Natural killer cell (primary cell): ENCODE measurements at regions not wholly inside any gene's neighbourhood (a gene's known extent, or its start where the extent isn't known, plus 50 kb on each side); places are given as distances from the start of the nearest gene placed in this dataset.

Experiments
- ATAC-seq, 3 donors: fragments of 150-1000 bp in 2 of 3; fragments of 200-7000 bp in 1 of 3; cut with Tn5 transposase; 1 replicate in 1 of 3; 2 replicates in 2 of 3; pipeline ENCODE4 v1.10.0; 2021; ENCODE audit warnings: mild to moderate bottlenecking in 2 of 3, moderate library complexity in 2 of 3
- DNase-seq, 2 donors: peaks; one replicate each; pipeline versions ENCODE4 v3.0.0 to v3.0.0-alpha.2; 2013 to 2021; ENCODE audit warnings: mixed read lengths in 1 of 2
- H3K27ac ChIP-seq: one replicate; pipeline ENCODE4 v1.5.1; 2013; ENCODE audit warnings: mild to moderate bottlenecking, low read length
- H3K27me3 ChIP-seq: one replicate; pipeline ENCODE4 v1.6.1; 2013; ENCODE audit warnings: low read length; ENCODE audit not compliant: control insufficient read depth, insufficient read depth
- H3K36me3 ChIP-seq: one replicate; pipeline ENCODE4 v1.6.1; 2013; ENCODE audit warnings: low read length; ENCODE audit not compliant: control insufficient read depth, insufficient read depth
- H3K4me1 ChIP-seq: one replicate; pipeline ENCODE4 v1.6.1; 2013; ENCODE audit warnings: low read length; ENCODE audit not compliant: control insufficient read depth, insufficient read depth
- H3K4me3 ChIP-seq: one replicate; pipeline ENCODE4 v1.5.1; 2013; ENCODE audit warnings: low read length
- H3K9me3 ChIP-seq: one replicate; pipeline ENCODE4 v1.6.1; 2013; ENCODE audit warnings: low read length; ENCODE audit not compliant: control insufficient read depth, insufficient read depth
- H3K27ac Mint-ChIP-seq, 2 donors: one replicate each; pipeline ENCODE4 v1.8.0; 2022; ENCODE audit warnings: mild to moderate bottlenecking in 2 of 2, mixed read lengths in 2 of 2, moderate library complexity in 1 of 2
- H3K27me3 Mint-ChIP-seq, 2 donors: one replicate each; pipeline ENCODE4 v1.8.0; 2022; ENCODE audit warnings: low read depth in 2 of 2, mixed read lengths in 2 of 2
- H3K36me3 Mint-ChIP-seq: one replicate; pipeline ENCODE4 v1.8.0; 2022; ENCODE audit warnings: mixed read lengths
- H3K4me1 Mint-ChIP-seq, 2 donors: one replicate each; pipeline ENCODE4 v1.8.0; 2022; ENCODE audit warnings: mixed read lengths in 2 of 2
- H3K4me3 Mint-ChIP-seq: one replicate; pipeline ENCODE4 v1.8.0; 2022; ENCODE audit warnings: mild to moderate bottlenecking, moderate library complexity, mixed read lengths
- H3K9me3 Mint-ChIP-seq, 2 donors: one replicate each; pipeline ENCODE4 v1.8.0; 2022; ENCODE audit warnings: mixed read lengths in 2 of 2
- CTCF ChIP-seq: fragments of 200-600 bp; IDR thresholded peaks from one replicate; pipeline ENCODE4 v1.8.0; 2022; ENCODE audit warnings: antibody characterized with exemption
- WGBS: methylation state at CpG from one replicate; pipeline ENCODE4 v1.1.7; 2013; ENCODE audit warnings: missing lambda C conversion rate; ENCODE audit not compliant: insufficient coverage; 5-methylcytosine and 5-hydroxymethylcytosine counted together
- intact Hi-C: fragments of 100-400 bp; cut with micrococcal nuclease; formaldehyde crosslinking; loops from one replicate; pipeline ENCODE4 v1.14.2; 2022

GRCh38 chr18:30352551-30353168, 689.9 kb downstream of the DSC3 start:
- TF ChIP-seq CTCF = no peak
- H3K36me3 ChIP-seq = no peaks in the 10 kb centered on the region
- H3K27me3 ChIP-seq = no peaks in the 10 kb centered on the region
- H3K4me3 ChIP-seq = no peak overlapping the region
- no peaks in the 10 kb centered on the region for H3K27me3 Mint-ChIP-seq
- no peaks in the 10 kb centered on the region for H3K4me1 Mint-ChIP-seq
- no peak overlapping the region for H3K27ac ChIP-seq
- H3K4me1 ChIP-seq = no peaks in the 10 kb centered on the region
- no peaks in the 10 kb centered on the region for H3K36me3 Mint-ChIP-seq
- peaks cover 11% of the 10 kb centered on the region for H3K9me3 ChIP-seq
- 90% methylated on average over 20 of the region's 20 CpGs for WGBS
- ATAC-seq = no peak
- no peak overlapping the region for H3K4me3 Mint-ChIP-seq
- no peak overlapping the region for H3K27ac Mint-ChIP-seq
- intact Hi-C loops = no loop called here
- no peak for DNase-seq
- H3K9me3 Mint-ChIP-seq = peaks cover 8 to 13% of the 10 kb centered on the region in 2 donors

GRCh38 chr18:30350263-30350662, 692.3 kb downstream of the DSC3 start:
- Histone ChIP-seq H3K36me3 (no peaks in the 10 kb centered on the region), H3K4me1 (no peaks in the 10 kb centered on the region), H3K27ac (no peak overlapping the region), H3K4me3 (no peak overlapping the region), H3K27me3 (no peaks in the 10 kb centered on the region), H3K9me3 (peaks cover 11% of the 10 kb centered on the region)
- Mint-ChIP-seq H3K4me1 (no peaks in the 10 kb centered on the region), H3K27ac (no peak overlapping the region), H3K36me3 (no peaks in the 10 kb centered on the region), H3K9me3 (peaks cover 9 to 13% of the 10 kb centered on the region in 2 donors), H3K27me3 (no peaks in the 10 kb centered on the region), H3K4me3 (no peak overlapping the region)
- ATAC-seq = no peak
- DNase-seq = no peak
- intact Hi-C loops = no loop called here
- WGBS = no CpG with 5 or more reads among the region's 1 CpG
- no peak for TF ChIP-seq CTCF

- Histone ChIP-seq H3K4me1 (no peaks in the 10 kb centered on the region), H3K9me3 (no peaks in the 10 kb centered on the region), H3K4me3 (no peak overlapping the region), H3K36me3 (no peaks in the 10 kb centered on the region), H3K27ac (no peak overlapping the region), H3K27me3 (no peaks in the 10 kb centered on the region)
- TF ChIP-seq CTCF = no peak
- intact Hi-C loops = no loop called here
- no peak for ATAC-seq
- no peak overlapping the region for H3K27ac Mint-ChIP-seq
- DNase-seq = no peak
- WGBS = 44% methylated on average over 2 of the region's 2 CpGs
- H3K9me3 Mint-ChIP-seq = peaks cover 3 to 8% of the 10 kb centered on the region in 2 donors
- H3K4me3 Mint-ChIP-seq = no peak overlapping the region
- no peaks in the 10 kb centered on the region for H3K4me1 Mint-ChIP-seq
- no peaks in the 10 kb centered on the region for H3K27me3 Mint-ChIP-seq
- H3K36me3 Mint-ChIP-seq = no peaks in the 10 kb centered on the region
Observed at GRCh38 chr18:30343090-30343489, 699.5 kb downstream of the DSC3 start.

- intact Hi-C loops = no loop called here
- no peaks in the 10 kb centered on the region for H3K36me3 ChIP-seq
- Mint-ChIP-seq H3K27ac (no peak overlapping the region), H3K4me3 (no peak overlapping the region), H3K27me3 (no peaks in the 10 kb centered on the region), H3K36me3 (no peaks in the 10 kb centered on the region), H3K4me1 (no peaks in the 10 kb centered on the region), H3K9me3 (peaks cover 2 to 6% of the 10 kb centered on the region in 2 donors)
- no peak for TF ChIP-seq CTCF
- no peaks in the 10 kb centered on the region for H3K27me3 ChIP-seq
- DNase-seq (no peak), ATAC-seq (no peak)
- no peak overlapping the region for H3K27ac ChIP-seq
- H3K4me1 ChIP-seq = no peaks in the 10 kb centered on the region
- no peak overlapping the region for H3K4me3 ChIP-seq
- no peaks in the 10 kb centered on the region for H3K9me3 ChIP-seq
- 62% methylated on average over 1 of the region's 2 CpGs for WGBS
Observed at GRCh38 chr18:30342675-30343074, 699.9 kb downstream of the DSC3 start.
